Cardiac fibroblast (primary cell): ENCODE measurements at regions not wholly inside any gene's neighbourhood (a gene's known extent, or its start where the extent isn't known, plus 50 kb on each side); places are given as distances from the start of the nearest gene placed in this dataset.
"Not testable (repeated sequence)": the region's sequence is repeated elsewhere in the genome, so short reads cannot be mapped to it uniquely, and the experiment has no call there.

Source experiments
- DNase-seq, 2 donors: peaks; one replicate each; pipeline versions ENCODE4 v3.0.0 to v3.0.0-alpha.2; 2010; ENCODE audit warnings: low read depth in 2 of 2
- H3K4me3 ChIP-seq, 2 donors: replicated peaks in 1 of 2; 1 replicate in 1 of 2; 2 replicates in 1 of 2; pipeline ENCODE4 v1.5.1; 2011; ENCODE audit warnings: low read depth in 2 of 2, low read length in 2 of 2, mild to moderate bottlenecking in 2 of 2, moderate library complexity in 1 of 2
- TF ChIP-seq, protein P1 (sequence below): IDR thresholded peaks from one replicate; pipeline ENCODE4 v1.5.1; 2011; ENCODE audit warnings: low read depth, mild to moderate bottlenecking, low read length, inconsistent platforms

DNA sequence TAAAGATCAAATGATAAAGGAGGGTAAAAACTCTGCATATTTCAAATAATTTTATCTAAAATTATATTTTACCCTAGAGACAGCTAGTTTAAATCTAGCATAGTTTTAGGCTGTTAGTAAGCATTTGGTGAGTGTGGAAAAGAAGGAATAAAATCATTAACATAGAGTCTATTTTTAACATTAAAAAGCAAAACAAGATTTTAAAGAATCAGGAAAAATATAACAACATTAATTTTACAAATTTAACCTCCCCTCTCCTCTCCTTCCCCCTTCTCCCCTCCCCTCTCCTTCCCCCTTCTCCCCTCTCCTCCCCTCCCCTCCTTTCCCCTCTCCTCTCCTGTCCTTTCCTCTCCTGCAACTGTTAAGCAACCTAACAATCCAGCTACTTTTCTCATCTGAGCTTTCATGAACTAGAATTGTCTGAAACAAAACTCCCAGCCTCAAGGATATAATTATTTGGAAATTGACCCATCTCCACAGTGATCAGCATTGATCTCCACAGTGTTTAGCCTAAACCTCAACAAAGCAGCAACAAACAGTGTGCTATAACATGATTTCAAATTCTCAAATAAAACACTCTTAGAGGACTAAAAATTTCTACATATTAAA is 293.2 kb downstream of the PPP1R3A start:
- H3K4me3 ChIP-seq: no peak overlapping the region
- DNase-seq: no peak
- TF ChIP-seq, protein P1, sequence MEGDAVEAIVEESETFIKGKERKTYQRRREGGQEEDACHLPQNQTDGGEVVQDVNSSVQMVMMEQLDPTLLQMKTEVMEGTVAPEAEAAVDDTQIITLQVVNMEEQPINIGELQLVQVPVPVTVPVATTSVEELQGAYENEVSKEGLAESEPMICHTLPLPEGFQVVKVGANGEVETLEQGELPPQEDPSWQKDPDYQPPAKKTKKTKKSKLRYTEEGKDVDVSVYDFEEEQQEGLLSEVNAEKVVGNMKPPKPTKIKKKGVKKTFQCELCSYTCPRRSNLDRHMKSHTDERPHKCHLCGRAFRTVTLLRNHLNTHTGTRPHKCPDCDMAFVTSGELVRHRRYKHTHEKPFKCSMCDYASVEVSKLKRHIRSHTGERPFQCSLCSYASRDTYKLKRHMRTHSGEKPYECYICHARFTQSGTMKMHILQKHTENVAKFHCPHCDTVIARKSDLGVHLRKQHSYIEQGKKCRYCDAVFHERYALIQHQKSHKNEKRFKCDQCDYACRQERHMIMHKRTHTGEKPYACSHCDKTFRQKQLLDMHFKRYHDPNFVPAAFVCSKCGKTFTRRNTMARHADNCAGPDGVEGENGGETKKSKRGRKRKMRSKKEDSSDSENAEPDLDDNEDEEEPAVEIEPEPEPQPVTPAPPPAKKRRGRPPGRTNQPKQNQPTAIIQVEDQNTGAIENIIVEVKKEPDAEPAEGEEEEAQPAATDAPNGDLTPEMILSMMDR: no peak

DNA sequence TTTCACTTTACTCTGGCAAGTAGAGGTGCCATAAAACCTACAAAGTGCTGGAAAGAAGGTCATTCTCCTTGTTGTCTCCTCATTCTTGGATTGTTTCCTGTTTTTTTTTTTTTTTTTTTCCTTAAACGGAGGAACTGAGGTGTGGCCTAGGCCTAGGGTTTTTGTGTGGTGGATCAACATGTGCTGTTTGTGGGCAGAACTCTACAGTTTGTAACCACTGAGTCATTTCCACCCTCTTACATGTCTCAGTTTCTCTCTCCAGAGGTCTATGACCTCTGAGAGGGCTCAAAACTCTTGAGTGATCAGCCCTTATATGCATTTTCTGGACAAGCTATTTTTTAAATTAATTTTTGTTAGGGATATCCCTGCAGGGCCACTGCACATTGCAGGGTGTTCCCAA is 296.0 kb downstream of the PPP1R3A start:
- TF ChIP-seq, protein P1: no peak
- H3K4me3 ChIP-seq: no peak overlapping the region
- no peak for DNase-seq

DNA sequence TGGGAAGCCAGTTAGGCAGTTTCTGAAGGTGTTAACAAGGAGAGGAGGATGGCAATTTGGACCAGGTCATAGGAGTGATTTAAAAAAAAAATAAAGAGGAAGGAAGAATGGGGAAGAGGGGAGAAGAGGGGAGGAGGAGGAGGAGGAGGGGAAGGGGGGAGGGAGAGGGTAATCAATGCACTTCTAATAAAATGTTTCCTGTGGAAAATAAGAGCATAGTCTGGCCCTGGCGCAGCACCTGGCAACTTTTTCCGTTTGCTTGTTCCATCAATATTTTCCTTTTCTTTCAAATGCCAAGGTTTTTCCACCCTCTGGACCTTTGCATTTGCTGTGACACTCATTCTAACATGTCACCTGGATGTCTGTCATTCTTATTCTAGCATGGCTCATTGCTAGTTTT is 308.2 kb downstream of the PPP1R3A start:
- DNase-seq: no peak
- H3K4me3 ChIP-seq: no peak overlapping the region
- TF ChIP-seq, protein P1: no peak

DNA sequence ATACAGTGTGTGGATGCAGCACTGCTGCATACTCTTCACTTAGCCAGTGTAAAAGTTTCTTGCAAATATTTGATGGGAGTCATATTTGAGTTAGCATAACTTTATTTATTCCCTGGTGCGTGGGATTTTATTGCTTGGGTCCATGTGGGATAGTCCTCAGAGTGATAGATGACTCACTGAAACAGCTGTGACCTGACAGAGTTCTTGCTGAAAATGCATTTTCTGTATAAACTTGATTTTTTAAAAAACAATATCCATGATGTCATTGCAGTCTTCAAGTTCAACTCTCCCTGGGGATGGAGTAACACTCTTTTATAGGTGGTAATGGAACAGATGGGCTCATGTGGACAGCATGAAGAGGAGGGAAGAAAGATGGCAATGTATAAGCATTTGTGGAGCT is 310.0 kb downstream of the PPP1R3A start:
- no peak for DNase-seq
- TF ChIP-seq, protein P1: no peak
- H3K4me3 ChIP-seq: no peak overlapping the region

DNA sequence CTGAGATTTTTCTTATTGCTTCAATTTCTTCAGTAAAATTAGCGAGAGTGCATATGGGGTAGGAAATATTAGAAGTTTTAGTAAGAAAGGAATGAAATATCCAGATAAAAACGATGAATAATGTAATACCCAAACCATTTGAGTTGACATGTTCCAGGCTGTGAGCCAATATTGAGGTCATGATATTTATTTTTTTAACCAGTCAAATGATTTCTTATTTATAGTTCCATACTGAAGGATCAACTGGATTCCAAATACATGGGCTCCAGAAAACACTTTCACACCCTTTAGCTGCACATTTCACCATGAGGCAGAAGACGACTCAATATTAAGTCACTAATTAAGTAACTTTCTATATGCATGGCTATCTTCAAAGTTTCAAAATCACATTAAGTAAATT is 312.5 kb downstream of the PPP1R3A start:
- TF ChIP-seq, protein P1: no peak
- no peak overlapping the region for H3K4me3 ChIP-seq
- peak in 1 of 2 donors; percentile 6 for DNase-seq

DNA sequence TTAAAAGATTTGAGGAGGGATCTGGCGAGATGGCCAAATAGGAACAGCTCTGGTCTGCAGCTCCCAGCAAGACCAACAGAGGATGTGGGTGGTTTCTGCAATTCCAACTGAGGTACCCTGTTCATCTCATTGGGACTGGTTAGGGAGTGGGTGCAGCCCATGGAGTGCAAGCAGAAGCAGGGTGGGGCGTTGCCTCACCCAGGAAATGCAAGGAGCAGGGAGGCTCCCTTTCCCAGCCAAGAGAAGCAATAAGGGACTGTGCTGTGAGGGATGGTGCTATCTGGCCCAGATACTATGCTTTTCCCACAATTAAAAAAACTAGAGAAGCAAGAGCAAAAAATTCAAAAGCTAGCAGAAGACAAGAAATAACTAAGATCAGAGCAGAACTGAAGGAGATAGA is 318.4 kb downstream of the PPP1R3A start:
- H3K4me3 ChIP-seq, DNase-seq: not testable (repeated sequence)

DNA sequence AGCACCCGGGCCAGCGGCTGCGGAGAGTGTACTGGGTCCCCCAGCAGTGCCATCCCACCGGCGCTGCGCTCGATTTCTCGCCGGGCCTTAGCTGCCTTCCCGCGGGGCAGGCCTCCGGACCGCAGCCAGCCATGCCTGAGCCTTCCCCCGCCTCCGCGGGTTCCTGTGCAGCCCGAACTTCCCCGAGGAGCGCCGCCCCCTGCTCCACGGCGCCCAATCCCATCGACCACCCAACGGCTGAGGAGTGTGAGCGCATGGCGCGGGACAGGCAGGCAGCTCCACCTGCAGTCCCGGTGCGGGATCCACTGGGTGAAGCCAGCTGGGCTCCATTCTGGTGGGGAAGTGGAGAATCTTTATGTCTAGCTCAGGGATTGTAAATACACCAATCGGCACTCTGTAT is 325.4 kb downstream of the PPP1R3A start:
- H3K4me3 ChIP-seq, DNase-seq: not testable (repeated sequence)

DNA sequence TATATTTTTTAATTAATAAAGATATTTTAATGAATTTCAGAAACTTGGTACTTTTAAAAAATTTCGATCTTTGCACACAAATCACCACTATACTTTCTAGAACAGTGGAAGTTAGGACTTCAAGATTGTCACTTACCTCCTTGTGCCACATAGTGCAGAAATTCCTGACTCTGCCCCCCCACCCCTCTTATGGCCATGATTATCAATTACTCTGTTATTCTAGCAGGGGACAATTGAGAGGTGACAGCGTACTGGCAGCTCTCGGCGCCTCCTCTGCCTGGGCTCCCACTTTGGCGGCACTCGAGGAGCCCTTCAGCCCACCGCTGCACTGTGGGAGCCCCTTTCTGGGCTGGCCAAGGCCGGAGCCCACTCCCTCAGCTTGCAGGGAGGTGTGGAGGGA is 325.9 kb downstream of the PPP1R3A start:
- DNase-seq, H3K4me3 ChIP-seq: not testable (repeated sequence)
